NCI-H1694 treated with DMSO at 0.1 percent for 48 hours (cell line): ENCODE measurements at regions not wholly inside any gene's neighbourhood (a gene's known extent, or its start where the extent isn't known, plus 50 kb on each side); places are given as distances from the start of the nearest gene placed in this dataset.
"Not testable (repeated sequence)": the region's sequence is repeated elsewhere in the genome, so short reads cannot be mapped to it uniquely, and the experiment has no call there.

ENCODE experiments used
- DNase-seq: peaks from one replicate; lab custom pipeline; 2025; lab: John Stamatoyannopoulos, UW

- DNase-seq, result peak; percentile 52
Observed at GRCh38 chr7:136405931-136406777, 429.0 kb upstream of the MTPN start.

- DNase-seq, result no peak
Observed at GRCh38 chr7:136403591-136403990, 426.4 kb upstream of the MTPN start.

- DNase-seq, result no peak
Observed at GRCh38 chr7:136400877-136401276, 423.7 kb upstream of the MTPN start.

- no peak for DNase-seq
Observed at GRCh38 chr7:136399385-136399784, 422.2 kb upstream of the MTPN start.

- no peak for DNase-seq
Observed at GRCh38 chr7:136392856-136393255, 415.7 kb upstream of the MTPN start.

GRCh38 chr7:136391371-136391770, 414.2 kb upstream of the MTPN start:
- no peak for DNase-seq

GRCh38 chr7:136389933-136390332, 412.8 kb upstream of the MTPN start:
- no peak for DNase-seq

GRCh38 chr7:136386876-136387275, 409.7 kb upstream of the MTPN start:
- DNase-seq, result no peak

GRCh38 chr7:136371409-136371808, 394.2 kb upstream of the MTPN start:
- not testable (repeated sequence) for DNase-seq

GRCh38 chr7:136370137-136370536, 393.0 kb upstream of the MTPN start:
- no peak for DNase-seq

- no peak for DNase-seq
Observed at GRCh38 chr7:136369225-136369624, 392.1 kb upstream of the MTPN start.

- no peak for DNase-seq
Observed at GRCh38 chr7:136359333-136359903, 382.3 kb upstream of the MTPN start.

- no peak for DNase-seq
Observed at GRCh38 chr7:136353287-136353686, 376.1 kb upstream of the MTPN start.

- no peak for DNase-seq
Observed at GRCh38 chr7:136348542-136349192, 371.5 kb upstream of the MTPN start.

- DNase-seq, result no peak
Observed at GRCh38 chr7:136348142-136348541, 371.0 kb upstream of the MTPN start.

GRCh38 chr7:136347488-136347887, 370.3 kb upstream of the MTPN start:
- DNase-seq, result no peak

- DNase-seq, result no peak
Observed at GRCh38 chr7:136342251-136342650, 365.1 kb upstream of the MTPN start.

- DNase-seq, result no peak
Observed at GRCh38 chr7:136339464-136339863, 362.3 kb upstream of the MTPN start.

- no peak for DNase-seq
Observed at GRCh38 chr7:136336932-136337331, 359.8 kb upstream of the MTPN start.

GRCh38 chr7:136333636-136334035, 356.5 kb upstream of the MTPN start:
- no peak for DNase-seq

GRCh38 chr7:136326045-136326609, 349.0 kb upstream of the MTPN start:
- no peak for DNase-seq

GRCh38 chr7:136325578-136325977, 348.4 kb upstream of the MTPN start:
- DNase-seq, result no peak

- no peak for DNase-seq
Observed at GRCh38 chr7:136325027-136325426, 347.9 kb upstream of the MTPN start.
